Colon (tissue), 2 donors: ENCODE measurements at regions not wholly inside any gene's neighbourhood (a gene's known extent, or its start where the extent isn't known, plus 50 kb on each side); places are given as distances from the start of the nearest gene placed in this dataset.

Experiments used
- FAIRE-seq: peaks from 2 replicates; lab custom pipeline; 2012; peaks lifted over from hg19 to GRCh38; lab: Jason Lieb, UNC
- donor health status: control.
- donor health status: control.

DNA sequence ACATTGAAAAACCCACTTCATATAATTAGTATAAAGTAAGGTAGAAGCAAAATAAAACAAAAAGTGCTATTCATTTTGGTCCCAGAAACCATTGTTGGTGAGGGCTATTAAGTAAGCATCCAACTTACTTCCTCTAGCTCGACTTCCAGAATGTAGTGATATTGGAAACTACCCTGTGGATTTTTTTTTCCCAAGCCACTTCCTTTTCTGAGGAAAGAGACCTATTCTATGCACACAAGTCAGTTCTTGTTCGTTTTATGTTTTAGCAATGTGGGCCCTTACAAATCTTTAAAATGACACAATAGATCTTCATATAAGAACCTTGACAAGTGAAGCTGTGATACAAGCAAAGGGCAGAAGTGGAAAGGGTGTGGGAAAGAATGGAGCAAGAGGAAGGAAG is 402.0 kb upstream of the TBL1XR1 start:
- FAIRE-seq: no peak

DNA sequence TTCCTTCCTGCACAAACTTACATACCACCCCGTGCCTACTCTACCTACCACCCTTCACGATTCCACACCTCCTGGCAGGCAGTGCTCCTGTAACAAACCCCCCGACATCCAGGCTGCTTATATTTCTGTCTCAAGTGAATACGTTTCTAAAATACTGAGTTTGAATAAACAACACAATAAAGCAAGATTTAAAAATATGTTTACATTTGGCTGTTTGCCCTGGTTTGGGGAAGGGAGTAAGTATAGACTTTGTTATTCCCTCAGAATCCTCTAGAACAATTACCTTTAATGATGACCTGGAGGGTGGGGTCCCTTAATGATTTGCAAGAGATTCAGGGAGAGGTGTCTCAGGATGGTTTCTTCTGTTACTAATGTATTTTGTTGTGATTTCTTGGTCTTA is 402.6 kb upstream of the TBL1XR1 start:
- no peak for FAIRE-seq

- FAIRE-seq: no peak
Measured at GRCh38 chr3:177600411-177600810, 403.1 kb upstream of the TBL1XR1 start.

DNA sequence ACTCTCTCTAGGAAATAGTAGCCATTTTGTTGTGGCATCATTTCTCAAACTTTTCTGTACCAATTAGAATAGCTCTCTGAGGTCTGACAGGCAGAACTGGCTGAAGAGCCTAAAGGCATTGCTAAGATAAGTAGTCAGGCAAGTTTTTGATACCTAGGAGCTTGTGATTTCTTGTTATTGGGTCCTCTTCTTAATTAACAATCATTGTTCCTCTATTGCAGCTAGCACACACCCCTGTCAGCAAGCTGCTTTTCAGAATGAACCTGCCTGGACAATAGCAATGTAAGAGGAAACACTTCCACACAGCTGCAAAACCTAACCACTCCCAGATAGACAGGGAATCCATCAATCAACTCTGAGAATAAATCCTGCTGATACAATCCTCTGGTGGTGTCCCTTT is 403.9 kb upstream of the TBL1XR1 start:
- FAIRE-seq: no peak

DNA sequence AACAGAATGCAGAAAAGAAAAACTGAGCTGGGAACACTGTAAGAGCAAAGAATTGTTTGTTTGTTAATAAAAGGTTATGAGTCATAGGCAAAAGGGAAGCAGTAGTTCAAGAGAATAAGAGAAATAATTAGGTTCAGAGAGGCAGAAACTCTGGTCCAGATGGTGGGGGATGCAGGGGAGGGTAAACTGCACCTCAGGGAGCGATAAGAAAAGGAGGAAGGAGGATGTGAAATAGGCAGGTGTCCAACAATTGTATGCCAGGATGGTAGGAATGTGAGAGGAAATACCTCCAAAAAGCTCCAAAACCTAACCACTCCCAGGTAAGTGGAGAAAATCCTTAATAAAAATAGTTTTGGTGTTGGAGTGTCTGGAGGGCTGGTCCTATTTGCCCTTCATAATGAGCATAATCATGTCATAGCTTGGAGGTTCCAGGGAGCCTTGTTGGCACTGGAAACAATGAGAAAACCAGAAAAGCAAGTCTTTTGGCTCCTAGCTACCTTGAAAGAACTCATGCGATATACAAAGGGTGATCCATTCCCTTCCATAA is 405.4 kb upstream of the TBL1XR1 start:
- no peak for FAIRE-seq

- no peak for FAIRE-seq
Measured at GRCh38 chr3:177603148-177603603, 405.9 kb upstream of the TBL1XR1 start.

DNA sequence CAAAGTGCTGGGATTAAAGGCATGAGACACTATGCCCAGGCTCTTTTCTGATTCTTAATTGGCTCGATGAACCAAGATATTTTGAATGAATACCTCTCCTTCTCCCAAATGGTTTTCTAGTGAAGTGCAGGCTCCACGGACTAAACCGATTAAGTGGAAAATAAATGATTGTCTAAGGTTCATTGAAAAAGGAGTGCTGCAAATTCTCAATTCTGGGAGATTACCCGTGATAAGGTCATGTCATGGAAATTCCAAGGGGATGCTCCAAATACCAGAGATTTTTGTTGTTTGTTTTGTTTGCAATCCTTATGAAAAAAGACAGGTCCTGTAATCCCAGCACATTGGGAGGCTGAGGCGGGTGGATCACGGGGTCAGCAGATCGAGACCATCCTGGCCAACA is 406.9 kb upstream of the TBL1XR1 start:
- FAIRE-seq: no peak

GRCh38 chr3:177606891-177607290 is 409.6 kb upstream of the TBL1XR1 start:
- FAIRE-seq: no peak

- no peak for FAIRE-seq
Measured at GRCh38 chr3:177607589-177607988, 410.3 kb upstream of the TBL1XR1 start.

DNA sequence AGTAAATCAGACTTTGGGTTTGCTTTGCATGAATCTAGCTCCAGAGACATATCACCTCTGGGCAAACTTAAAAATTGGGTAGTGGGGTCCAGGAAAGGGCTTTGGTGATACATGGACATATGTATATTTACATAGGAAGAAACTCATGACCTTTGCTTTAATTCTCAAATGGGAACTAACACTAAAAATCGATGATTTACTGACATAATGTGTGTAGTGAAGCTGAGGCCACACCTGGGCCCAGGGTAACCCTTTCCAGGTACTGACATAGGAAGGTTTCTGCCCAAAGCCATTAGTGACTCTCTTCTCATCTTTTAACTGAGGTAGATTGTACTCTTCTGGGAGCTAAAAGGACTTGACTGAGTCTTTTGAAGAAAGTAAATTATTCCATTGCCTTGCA is 411.2 kb upstream of the TBL1XR1 start:
- FAIRE-seq: no peak

GRCh38 chr3:177609613-177610012 is 412.3 kb upstream of the TBL1XR1 start:
- FAIRE-seq: no peak

GRCh38 chr3:177610262-177610661 is 413.0 kb upstream of the TBL1XR1 start:
- FAIRE-seq: no peak

- no peak for FAIRE-seq
Measured at GRCh38 chr3:177610686-177611633, 413.7 kb upstream of the TBL1XR1 start.

DNA sequence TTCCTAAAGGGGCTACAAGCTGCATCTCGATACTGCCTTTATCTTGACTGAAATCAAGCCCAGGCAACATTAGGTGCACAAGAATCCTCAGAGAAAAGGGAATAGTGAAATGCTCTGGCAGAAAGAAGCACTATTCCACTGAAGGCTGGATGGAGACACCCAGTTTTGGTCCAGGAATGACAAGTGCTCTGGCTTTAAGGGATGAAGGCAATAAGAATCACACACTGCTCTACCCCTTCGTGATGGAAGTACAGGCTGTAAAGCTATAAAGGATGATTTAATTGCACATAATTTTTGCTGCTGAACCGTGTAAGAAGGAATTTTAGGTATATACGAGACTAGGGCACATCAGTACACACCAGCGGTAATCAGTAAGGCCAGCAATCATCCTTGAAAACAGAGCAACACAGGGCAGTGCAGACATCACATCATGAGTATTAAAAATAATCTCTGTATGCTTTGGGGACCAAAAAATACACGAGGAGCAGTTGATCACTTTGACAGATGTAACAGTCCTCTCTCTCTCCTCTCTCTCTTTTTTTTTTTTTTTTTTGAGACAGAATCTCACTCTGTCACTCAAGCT is 414.6 kb upstream of the TBL1XR1 start:
- no peak for FAIRE-seq

- FAIRE-seq: no peak
Measured at GRCh38 chr3:177613901-177614300, 416.6 kb upstream of the TBL1XR1 start.

- FAIRE-seq: no peak
Measured at GRCh38 chr3:177615015-177615414, 417.7 kb upstream of the TBL1XR1 start.

GRCh38 chr3:177618873-177619733 is 421.8 kb upstream of the TBL1XR1 start:
- FAIRE-seq: no peak

- FAIRE-seq: no peak
Measured at GRCh38 chr3:177620073-177620472, 422.8 kb upstream of the TBL1XR1 start.

DNA sequence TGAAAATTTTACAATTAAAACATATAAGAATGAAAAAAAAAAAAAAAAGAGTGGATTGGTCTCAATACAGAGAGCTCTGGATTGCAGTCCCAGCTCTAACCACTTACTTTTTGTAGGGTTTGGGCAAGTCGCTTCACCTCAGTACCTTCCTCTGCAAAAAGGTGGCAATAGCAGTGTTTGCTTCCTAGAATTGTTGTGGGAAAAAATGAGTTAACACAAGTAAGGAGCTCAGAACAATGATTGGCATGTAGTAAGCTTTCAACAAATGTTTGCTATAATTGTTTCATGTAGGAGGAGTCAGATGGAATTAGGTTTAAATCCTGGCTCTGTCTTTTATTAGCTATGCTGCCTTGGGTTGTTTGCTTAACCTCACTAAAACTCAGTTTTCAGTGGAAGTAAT is 425.2 kb upstream of the TBL1XR1 start:
- no peak for FAIRE-seq

GRCh38 chr3:177622982-177623617 is 425.8 kb upstream of the TBL1XR1 start:
- FAIRE-seq: no peak

GRCh38 chr3:177624528-177625495 is 427.5 kb upstream of the TBL1XR1 start:
- FAIRE-seq: no peak
